GM12875 (cell line): ENCODE measurements at regions not wholly inside any gene's neighbourhood (a gene's known extent, or its start where the extent isn't known, plus 50 kb on each side); places are given as distances from the start of the nearest gene placed in this dataset.

Experiments used
- H3K4me3 ChIP-seq: one replicate; pipeline ENCODE4 v1.5.1; 2011; ENCODE audit warnings: low read depth, low read length, control low read depth
- TF ChIP-seq, protein P1 (sequence below): IDR thresholded peaks from 2 replicates; pipeline ENCODE4 v1.5.1; 2011; ENCODE audit warnings: low read depth, mild to moderate bottlenecking, control low read depth, inconsistent platforms, low read length, moderate library complexity, borderline replicate concordance; ENCODE audit not compliant: insufficient read depth

DNA sequence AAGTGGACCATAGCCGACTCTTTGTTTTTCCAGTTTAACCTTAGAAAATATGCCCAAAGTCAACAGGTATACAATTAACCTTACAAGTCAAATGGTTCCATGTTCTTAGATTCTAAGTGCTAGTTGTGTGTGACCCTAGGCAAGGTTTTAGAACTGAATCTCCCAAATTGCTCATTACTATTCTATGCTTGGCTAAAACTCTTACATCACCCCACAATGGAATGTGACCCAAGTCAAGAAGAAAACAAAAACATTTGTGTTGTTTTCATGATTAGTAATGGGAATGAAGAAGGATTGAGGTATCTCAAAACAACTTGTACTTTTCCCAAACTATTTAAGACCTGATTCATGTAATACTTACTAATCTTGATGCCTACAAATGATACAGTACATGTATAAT is 159.2 kb downstream of the ARRDC3 start:
- H3K4me3 ChIP-seq = no peak overlapping the region
- TF ChIP-seq, protein P1, sequence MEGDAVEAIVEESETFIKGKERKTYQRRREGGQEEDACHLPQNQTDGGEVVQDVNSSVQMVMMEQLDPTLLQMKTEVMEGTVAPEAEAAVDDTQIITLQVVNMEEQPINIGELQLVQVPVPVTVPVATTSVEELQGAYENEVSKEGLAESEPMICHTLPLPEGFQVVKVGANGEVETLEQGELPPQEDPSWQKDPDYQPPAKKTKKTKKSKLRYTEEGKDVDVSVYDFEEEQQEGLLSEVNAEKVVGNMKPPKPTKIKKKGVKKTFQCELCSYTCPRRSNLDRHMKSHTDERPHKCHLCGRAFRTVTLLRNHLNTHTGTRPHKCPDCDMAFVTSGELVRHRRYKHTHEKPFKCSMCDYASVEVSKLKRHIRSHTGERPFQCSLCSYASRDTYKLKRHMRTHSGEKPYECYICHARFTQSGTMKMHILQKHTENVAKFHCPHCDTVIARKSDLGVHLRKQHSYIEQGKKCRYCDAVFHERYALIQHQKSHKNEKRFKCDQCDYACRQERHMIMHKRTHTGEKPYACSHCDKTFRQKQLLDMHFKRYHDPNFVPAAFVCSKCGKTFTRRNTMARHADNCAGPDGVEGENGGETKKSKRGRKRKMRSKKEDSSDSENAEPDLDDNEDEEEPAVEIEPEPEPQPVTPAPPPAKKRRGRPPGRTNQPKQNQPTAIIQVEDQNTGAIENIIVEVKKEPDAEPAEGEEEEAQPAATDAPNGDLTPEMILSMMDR = no peak

DNA sequence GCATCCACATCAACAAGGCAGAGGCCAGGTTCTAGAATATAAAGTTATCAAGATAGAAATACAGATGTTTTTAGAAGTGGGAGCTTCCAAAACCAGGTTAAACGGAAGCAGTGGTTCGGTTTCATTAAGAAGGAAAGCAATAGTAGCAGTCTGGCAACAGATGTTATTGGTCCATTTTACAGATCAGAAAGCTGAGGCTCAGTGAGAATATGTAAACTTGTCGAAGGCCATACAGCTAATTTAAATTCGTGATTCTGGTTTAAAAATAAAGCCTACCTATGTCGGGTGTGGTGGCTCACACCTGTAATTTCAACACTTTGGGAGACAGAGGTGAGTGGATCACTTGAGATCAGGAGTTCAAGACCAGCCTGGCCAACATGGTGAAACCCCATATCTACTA is 160.6 kb downstream of the ARRDC3 start:
- TF ChIP-seq, protein P1 = no peak

DNA sequence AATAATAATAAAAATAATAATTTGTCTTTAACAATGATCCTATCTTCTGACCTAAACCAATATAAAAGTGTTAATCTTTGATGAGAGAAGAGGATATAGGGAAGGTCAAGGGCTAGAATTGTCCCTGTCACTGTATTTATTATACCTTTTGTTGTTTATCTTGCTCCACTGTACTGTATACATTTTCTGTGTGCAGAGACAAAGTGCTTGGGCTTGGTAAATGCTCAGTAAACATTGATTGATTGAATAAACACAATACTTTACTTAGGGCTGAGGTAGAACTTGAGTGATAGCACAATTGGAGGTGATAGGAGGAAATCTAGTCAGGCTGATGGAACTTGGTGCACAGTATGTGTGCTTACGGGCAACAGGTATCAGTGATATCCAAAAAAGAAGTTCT is 161.2 kb downstream of the ARRDC3 start:
- no peak overlapping the region for H3K4me3 ChIP-seq
- TF ChIP-seq, protein P1 = no peak

More for the DNA sequence above, 160.6 kb downstream of the ARRDC3 start:
- H3K4me3 ChIP-seq = no peak overlapping the region

DNA sequence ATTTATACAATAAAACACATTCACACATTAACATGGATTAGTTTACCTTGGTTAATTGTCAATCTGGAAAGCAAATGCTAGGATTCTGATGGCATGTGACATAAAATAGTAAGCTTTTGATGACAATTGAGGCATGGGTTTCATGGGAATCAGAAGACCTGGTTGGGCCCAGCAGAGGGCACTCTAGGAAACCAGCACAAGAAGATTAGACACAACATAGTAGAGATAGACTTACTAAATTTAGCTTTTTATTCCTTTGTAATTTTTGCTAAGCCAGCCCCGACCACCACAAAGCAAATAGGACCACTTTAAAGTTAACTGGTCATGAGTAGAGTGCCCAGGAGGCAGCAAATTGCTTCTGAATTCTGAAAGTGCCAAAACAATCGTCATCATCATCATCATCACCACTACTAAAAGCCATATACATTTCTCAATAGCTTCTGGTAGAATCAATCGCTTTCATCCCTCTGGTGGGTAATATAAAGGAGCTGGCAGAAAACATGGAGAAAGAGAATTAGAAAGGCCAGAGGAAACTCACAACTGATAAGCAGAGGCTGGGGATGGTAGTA is 163.2 kb downstream of the ARRDC3 start:
- no peak overlapping the region for H3K4me3 ChIP-seq
- TF ChIP-seq, protein P1 = peak; percentile 35; the same call in 1 of the 2 replicates

DNA sequence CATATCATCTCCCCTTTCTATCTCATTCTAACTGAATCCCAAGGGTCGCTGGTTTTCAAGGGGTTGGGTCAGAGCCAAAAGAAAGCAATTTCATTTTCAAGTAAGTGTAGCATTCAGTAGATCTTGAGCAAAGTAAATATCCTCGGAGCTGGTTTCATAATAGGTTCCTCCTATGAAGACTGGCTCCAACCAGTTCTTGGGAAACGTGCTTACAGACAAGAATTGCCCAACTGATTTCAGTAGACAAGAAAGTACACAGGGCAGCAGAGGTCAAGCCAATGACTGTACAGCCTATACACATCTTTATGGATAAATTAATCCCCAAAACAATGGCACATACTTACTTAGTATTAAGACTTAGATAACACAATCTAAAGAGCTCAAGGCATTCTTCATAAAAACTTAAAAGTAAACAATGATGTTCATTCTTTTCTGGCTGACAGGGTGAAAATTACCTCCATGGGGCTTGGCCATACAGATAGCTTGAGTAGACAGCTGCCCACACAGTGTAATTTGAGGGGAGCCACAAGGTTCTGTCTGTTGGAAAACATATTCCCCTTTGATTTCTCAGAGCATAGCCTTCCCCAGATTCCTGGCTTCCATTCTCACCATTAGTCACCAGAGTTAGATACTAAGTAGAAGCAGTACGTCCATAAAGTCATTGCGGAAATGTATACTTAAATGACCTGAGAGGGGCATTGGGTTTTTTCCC is 163.9 kb downstream of the ARRDC3 start:
- TF ChIP-seq, protein P1 = no peak
- no peak overlapping the region for H3K4me3 ChIP-seq

DNA sequence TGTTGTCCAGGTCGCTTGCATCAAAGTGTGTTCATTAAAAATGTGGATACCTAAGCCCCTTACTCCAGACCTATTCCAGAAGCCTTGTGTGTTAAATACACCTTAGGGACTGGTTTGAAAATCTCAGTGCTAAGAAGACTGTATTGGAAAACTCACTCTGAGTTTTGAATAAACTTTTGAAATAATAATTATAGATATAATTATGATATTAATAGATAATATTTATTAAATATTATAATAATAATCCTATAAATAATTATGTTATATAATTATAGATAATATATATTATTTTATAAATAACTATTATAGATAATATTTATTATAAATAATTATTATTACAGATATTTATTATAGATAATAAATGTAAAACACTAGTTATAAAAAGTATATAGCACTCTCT is 165.3 kb downstream of the ARRDC3 start:
- TF ChIP-seq, protein P1 = no peak
- no peak overlapping the region for H3K4me3 ChIP-seq

DNA sequence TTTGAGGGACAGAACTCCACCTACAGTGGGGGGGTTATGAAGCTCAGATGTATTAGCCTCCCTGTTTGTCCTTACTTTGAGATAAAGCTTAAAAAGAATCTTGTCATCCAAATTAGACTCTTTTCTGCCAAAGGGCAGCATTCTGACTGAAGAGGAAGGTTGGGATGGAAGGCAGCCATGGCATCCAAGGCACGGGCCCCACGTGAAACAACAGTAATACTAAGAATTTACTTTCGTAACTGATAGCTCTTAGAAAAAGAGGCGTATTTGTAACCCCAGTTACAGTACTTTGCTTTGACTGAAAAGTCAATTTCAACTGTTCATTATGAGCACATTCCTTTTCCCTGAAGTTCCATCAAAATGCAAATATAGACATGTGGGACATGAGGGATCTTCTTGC is 168.5 kb downstream of the ARRDC3 start:
- TF ChIP-seq, protein P1 = no peak
- H3K4me3 ChIP-seq = no peak overlapping the region
